ENCODE measurements at regions not wholly inside any gene's neighbourhood (a gene's known extent, or its start where the extent isn't known, plus 50 kb on each side); places are given as distances from the start of the nearest gene placed in this dataset.

- no peak for DNase-seq
Measured at GRCh38 chr10:3421537-3422257, 249.1 kb upstream of the PITRM1 start.

GRCh38 chr10:3420527-3421469, 248.2 kb upstream of the PITRM1 start:
- no peak for DNase-seq

- DNase-seq, result no peak
Measured at GRCh38 chr10:3419719-3420495, 247.3 kb upstream of the PITRM1 start.

- no peak for DNase-seq
Measured at GRCh38 chr10:3418926-3419325, 246.3 kb upstream of the PITRM1 start.

- no peak for DNase-seq
Measured at GRCh38 chr10:3418041-3418754, 245.6 kb upstream of the PITRM1 start.

- no peak for DNase-seq
Measured at GRCh38 chr10:3417096-3417495, 244.5 kb upstream of the PITRM1 start.

- no peak for DNase-seq
Measured at GRCh38 chr10:3415878-3416605, 243.5 kb upstream of the PITRM1 start.

GRCh38 chr10:3415038-3415736, 242.6 kb upstream of the PITRM1 start:
- DNase-seq, result no peak

GRCh38 chr10:3414667-3415023, 242.1 kb upstream of the PITRM1 start:
- no peak for DNase-seq

GRCh38 chr10:3413937-3414666, 241.5 kb upstream of the PITRM1 start:
- DNase-seq, result no peak

- DNase-seq, result no peak
Measured at GRCh38 chr10:3412646-3413045, 240.1 kb upstream of the PITRM1 start.

- DNase-seq, result no peak
Measured at GRCh38 chr10:3412071-3412582, 239.5 kb upstream of the PITRM1 start.

GRCh38 chr10:3411044-3411443, 238.5 kb upstream of the PITRM1 start:
- no peak for DNase-seq

- no peak for DNase-seq
Measured at GRCh38 chr10:3409928-3410327, 237.3 kb upstream of the PITRM1 start.

- no peak for DNase-seq
Measured at GRCh38 chr10:3408603-3409365, 236.2 kb upstream of the PITRM1 start.

- DNase-seq, result no peak
Measured at GRCh38 chr10:3407208-3407607, 234.6 kb upstream of the PITRM1 start.

GRCh38 chr10:3406556-3406955, 234.0 kb upstream of the PITRM1 start:
- DNase-seq, result no peak

GRCh38 chr10:3404381-3404780, 231.8 kb upstream of the PITRM1 start:
- no peak for DNase-seq

GRCh38 chr10:3402187-3402751, 229.7 kb upstream of the PITRM1 start:
- DNase-seq, result no peak

Data from RPMI8226 (cell line).